NOMO-1 (cell line): ENCODE measurements at regions not wholly inside any gene's neighbourhood (a gene's known extent, or its start where the extent isn't known, plus 50 kb on each side); places are given as distances from the start of the nearest gene placed in this dataset.
A peak's percentile ranks its signal among the peaks of the same experiment; 100 is the strongest.
"Not testable (repeated sequence)": the region's sequence is repeated elsewhere in the genome, so short reads cannot be mapped to it uniquely, and the experiment has no call there.

ENCODE experiments used
- DNase-seq, 2 experiments: peaks; one replicate each; lab custom pipeline; 2025; ENCODE audit not compliant: unreplicated experiment in 2 of 2; lab: John Stamatoyannopoulos, UW

- DNase-seq: no peak
Measured at GRCh38 chr4:27916452-27917184, 1056.0 kb downstream of the STIM2 start.

GRCh38 chr4:27917381-27917780, 1056.7 kb downstream of the STIM2 start:
- no peak for DNase-seq

GRCh38 chr4:27921231-27921630, 1060.6 kb downstream of the STIM2 start:
- DNase-seq: no peak

GRCh38 chr4:27928761-27929540, 1068.3 kb downstream of the STIM2 start:
- DNase-seq: no peak

GRCh38 chr4:27930291-27930690, 1069.7 kb downstream of the STIM2 start:
- no peak for DNase-seq

GRCh38 chr4:27930976-27931375, 1070.3 kb downstream of the STIM2 start:
- DNase-seq: no peak

- DNase-seq: no peak
Measured at GRCh38 chr4:27931584-27931983, 1070.9 kb downstream of the STIM2 start.

- no peak for DNase-seq
Measured at GRCh38 chr4:27934871-27935270, 1074.2 kb downstream of the STIM2 start.

- no peak for DNase-seq
Measured at GRCh38 chr4:27946799-27947198, 1086.2 kb downstream of the STIM2 start.

- DNase-seq: no peak
Measured at GRCh38 chr4:27947302-27947701, 1086.7 kb downstream of the STIM2 start.

GRCh38 chr4:27964095-27964494, 1103.5 kb downstream of the STIM2 start:
- no peak for DNase-seq

- DNase-seq: peak in 1 of 2 experiments; percentile 1
Measured at GRCh38 chr4:27966664-27967063, 1106.0 kb downstream of the STIM2 start.

GRCh38 chr4:27973056-27973455, 1112.4 kb downstream of the STIM2 start:
- DNase-seq: no peak

- DNase-seq: no peak
Measured at GRCh38 chr4:27973700-27974099, 1113.1 kb downstream of the STIM2 start.

- no peak for DNase-seq
Measured at GRCh38 chr4:27974339-27974738, 1113.7 kb downstream of the STIM2 start.

- DNase-seq: not testable (repeated sequence)
Measured at GRCh38 chr4:27974881-27975280, 1114.2 kb downstream of the STIM2 start.

GRCh38 chr4:27978427-27979109, 1117.9 kb downstream of the STIM2 start:
- not testable (repeated sequence) for DNase-seq

GRCh38 chr4:27985522-27985921, 1124.9 kb downstream of the STIM2 start:
- DNase-seq: no peak

- no peak for DNase-seq
Measured at GRCh38 chr4:27986476-27986875, 1125.8 kb downstream of the STIM2 start.

GRCh38 chr4:28001698-28002097, 1141.1 kb downstream of the STIM2 start:
- no peak for DNase-seq

GRCh38 chr4:28004520-28004919, 1143.9 kb downstream of the STIM2 start:
- no peak for DNase-seq

GRCh38 chr4:28006021-28006420, 1145.4 kb downstream of the STIM2 start:
- DNase-seq: no peak
